GM12892 (cell line): ENCODE measurements at regions not wholly inside any gene's neighbourhood (a gene's known extent, or its start where the extent isn't known, plus 50 kb on each side); places are given as distances from the start of the nearest gene placed in this dataset.

ENCODE experiments used
- DNase-seq: peaks from one replicate; pipeline ENCODE4 v3.0.0; 2011; ENCODE audit not compliant: insufficient read length
- FAIRE-seq: peaks from 2 replicates; lab custom pipeline; 2011; peaks lifted over from hg19 to GRCh38; lab: Jason Lieb, UNC
- POLR2A ChIP-seq: IDR thresholded peaks from 2 replicates; pipeline ENCODE4 v1.6.1; 2011; ENCODE audit warnings: low read depth, low read length, control low read depth
- POLR2AphosphoS5 ChIP-seq: IDR thresholded peaks from 2 replicates; pipeline ENCODE4 v1.6.1; 2011; ENCODE audit warnings: low read depth, low read length, control low read depth
- TAF1 ChIP-seq: IDR thresholded peaks from 2 replicates; pipeline ENCODE4 v1.6.1; 2011; ENCODE audit warnings: low read depth, mild to moderate bottlenecking, control low read depth, low read length, borderline replicate concordance

DNA sequence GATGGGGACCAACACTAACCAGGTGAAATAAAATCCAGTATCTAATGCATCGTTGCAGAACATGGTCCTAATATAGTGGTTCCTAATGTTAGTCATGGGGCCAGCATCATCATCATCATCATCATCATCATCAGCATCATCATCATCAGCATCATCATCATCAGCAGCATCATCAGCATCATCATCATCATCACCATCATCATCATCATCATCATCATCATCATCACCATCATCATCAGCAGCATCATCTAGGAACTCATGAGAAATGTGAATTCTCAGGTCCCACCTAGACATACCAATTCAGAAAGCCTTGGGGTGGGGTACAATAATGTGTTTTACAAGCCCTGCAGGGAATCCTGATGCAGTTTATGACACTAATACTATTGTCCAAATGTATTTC lies 179.4 kb upstream of the LRRN1 start:
- FAIRE-seq, result no peak
- TF ChIP-seq POLR2AphosphoS5, result no peak
- TF ChIP-seq POLR2A, result no peak
- TF ChIP-seq TAF1, result no peak

GRCh38 chr3:3618623-3619022 lies 180.6 kb upstream of the LRRN1 start:
- FAIRE-seq, result no peak
- no peak for TF ChIP-seq TAF1
- TF ChIP-seq POLR2AphosphoS5, result no peak
- TF ChIP-seq POLR2A, result no peak
- DNase-seq, result no peak

More for the DNA sequence above, 179.4 kb upstream of the LRRN1 start:
- no peak for DNase-seq

DNA sequence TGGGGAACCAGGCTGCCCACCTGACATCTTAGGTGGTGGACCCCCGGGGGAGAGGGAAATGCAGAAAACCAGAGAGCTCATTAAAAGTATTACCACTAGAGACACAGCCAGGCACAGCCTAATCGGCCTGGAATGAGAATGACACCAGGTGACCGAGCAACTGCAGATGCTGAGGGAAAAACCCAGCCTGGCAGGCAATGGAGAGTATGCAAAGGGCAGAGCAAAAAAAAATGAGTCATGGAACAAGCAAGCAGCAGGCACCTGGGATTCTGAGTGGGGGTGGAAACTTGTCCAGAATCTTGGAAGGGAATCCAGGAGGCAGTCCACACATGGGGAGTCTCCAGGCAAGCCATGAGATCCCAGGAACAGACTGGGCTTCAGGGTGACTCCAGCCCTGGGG lies 183.7 kb upstream of the LRRN1 start:
- no peak for FAIRE-seq
- no peak for DNase-seq
- no peak for TF ChIP-seq POLR2A
- TF ChIP-seq POLR2AphosphoS5, result no peak
- TF ChIP-seq TAF1, result no peak

DNA sequence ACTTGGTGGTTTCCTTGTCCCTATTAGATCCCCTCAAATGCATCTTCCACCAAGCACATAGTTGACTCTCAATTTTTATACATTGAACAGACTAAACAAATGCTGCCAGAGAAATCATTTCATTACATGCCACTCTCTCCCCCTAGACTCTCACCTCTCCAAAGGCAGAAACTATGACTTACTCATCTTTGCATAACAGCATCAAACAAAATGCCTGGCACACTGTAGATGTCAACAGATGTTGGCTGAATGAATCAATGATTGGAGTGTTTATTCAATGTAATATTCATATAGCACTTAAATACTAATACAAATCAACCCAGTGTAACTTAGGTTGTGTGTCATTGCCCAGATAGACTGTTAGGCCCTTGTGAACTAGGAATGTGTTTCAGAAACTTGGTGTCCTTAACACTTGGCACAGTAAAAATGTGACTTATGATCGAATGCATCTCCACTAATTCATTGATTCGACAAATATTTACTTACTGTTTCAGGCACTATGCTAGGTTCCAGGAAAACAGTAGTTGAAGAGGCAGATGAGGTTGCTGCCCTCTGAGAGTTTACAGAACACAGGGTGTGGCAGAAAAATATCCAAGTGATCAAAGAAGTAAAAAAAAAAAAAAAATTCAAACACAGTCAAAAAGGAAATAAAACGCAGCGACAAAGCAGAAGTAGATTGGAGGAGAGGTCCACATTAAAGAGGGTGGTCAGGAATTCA lies 188.5 kb upstream of the LRRN1 start:
- FAIRE-seq, result no peak
- no peak for DNase-seq
- TF ChIP-seq TAF1, result no peak
- no peak for TF ChIP-seq POLR2AphosphoS5
- no peak for TF ChIP-seq POLR2A

GRCh38 chr3:3606321-3606720 lies 192.9 kb upstream of the LRRN1 start:
- DNase-seq (no peak), FAIRE-seq (no peak)
- TF ChIP-seq POLR2AphosphoS5 (no peak), TAF1 (no peak), POLR2A (no peak)

- FAIRE-seq (no peak), DNase-seq (no peak)
- TF ChIP-seq POLR2AphosphoS5 (no peak), POLR2A (no peak), TAF1 (no peak)
Observed at GRCh38 chr3:3605226-3605625, 194.0 kb upstream of the LRRN1 start.

- FAIRE-seq, result no peak
- no peak for DNase-seq
- TF ChIP-seq TAF1 (no peak), POLR2AphosphoS5 (no peak), POLR2A (no peak)
Observed at GRCh38 chr3:3603351-3603750, 195.9 kb upstream of the LRRN1 start.

- no peak for TF ChIP-seq POLR2AphosphoS5
- TF ChIP-seq TAF1, result no peak
- no peak for TF ChIP-seq POLR2A
- DNase-seq (no peak), FAIRE-seq (no peak)
Observed at GRCh38 chr3:3600665-3601340, 198.4 kb upstream of the LRRN1 start.

- TF ChIP-seq TAF1 (no peak), POLR2A (no peak), POLR2AphosphoS5 (no peak)
- FAIRE-seq (no peak), DNase-seq (no peak)
Observed at GRCh38 chr3:3599016-3599415, 200.2 kb upstream of the LRRN1 start.

DNA sequence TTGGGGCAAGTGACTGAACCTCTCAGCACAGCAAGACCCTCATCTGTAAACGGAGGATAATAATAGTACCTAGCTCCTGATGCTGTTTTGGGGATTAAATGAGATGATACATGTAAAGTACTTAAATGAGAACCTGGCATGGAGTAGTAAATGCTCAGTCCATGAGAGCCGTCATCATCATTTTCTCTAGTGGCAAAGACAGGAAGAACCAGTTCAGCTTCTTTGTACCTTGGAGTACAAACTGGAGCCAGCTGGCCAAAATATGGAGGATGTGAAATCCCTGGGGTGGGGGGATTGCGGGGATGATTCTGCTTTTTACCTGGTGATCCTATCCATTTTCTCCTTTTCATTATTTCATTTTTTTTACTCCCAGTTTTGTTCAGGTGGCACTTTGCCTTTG lies 204.2 kb upstream of the LRRN1 start:
- FAIRE-seq, result no peak
- DNase-seq, result no peak
- no peak for TF ChIP-seq TAF1
- TF ChIP-seq POLR2A, result no peak
- no peak for TF ChIP-seq POLR2AphosphoS5

- TF ChIP-seq TAF1 (no peak), POLR2A (no peak), POLR2AphosphoS5 (no peak)
- FAIRE-seq (no peak), DNase-seq (no peak)
Observed at GRCh38 chr3:3589715-3590130, 209.5 kb upstream of the LRRN1 start.

DNA sequence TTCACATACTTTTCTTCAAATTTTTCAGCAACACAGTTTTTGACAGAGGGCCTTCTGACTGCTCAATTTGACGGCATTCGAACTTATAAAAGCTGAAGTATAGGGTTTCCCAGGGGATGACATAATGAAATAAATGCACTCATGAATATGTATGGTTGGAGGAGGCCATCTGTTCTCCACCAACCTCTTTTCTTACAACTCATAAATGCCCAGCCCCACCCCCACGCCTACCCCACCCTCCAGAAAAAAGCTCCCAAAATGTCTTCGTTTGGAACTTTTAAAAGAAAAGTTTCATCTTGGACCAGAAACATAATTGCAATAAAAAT lies 211.6 kb upstream of the LRRN1 start:
- TF ChIP-seq TAF1 (no peak), POLR2AphosphoS5 (no peak), POLR2A (no peak)
- FAIRE-seq, result no peak
- DNase-seq, result no peak
